ENCODE measurements at regions not wholly inside any gene's neighbourhood (a gene's known extent, or its start where the extent isn't known, plus 50 kb on each side); places are given as distances from the start of the nearest gene placed in this dataset.

DNA sequence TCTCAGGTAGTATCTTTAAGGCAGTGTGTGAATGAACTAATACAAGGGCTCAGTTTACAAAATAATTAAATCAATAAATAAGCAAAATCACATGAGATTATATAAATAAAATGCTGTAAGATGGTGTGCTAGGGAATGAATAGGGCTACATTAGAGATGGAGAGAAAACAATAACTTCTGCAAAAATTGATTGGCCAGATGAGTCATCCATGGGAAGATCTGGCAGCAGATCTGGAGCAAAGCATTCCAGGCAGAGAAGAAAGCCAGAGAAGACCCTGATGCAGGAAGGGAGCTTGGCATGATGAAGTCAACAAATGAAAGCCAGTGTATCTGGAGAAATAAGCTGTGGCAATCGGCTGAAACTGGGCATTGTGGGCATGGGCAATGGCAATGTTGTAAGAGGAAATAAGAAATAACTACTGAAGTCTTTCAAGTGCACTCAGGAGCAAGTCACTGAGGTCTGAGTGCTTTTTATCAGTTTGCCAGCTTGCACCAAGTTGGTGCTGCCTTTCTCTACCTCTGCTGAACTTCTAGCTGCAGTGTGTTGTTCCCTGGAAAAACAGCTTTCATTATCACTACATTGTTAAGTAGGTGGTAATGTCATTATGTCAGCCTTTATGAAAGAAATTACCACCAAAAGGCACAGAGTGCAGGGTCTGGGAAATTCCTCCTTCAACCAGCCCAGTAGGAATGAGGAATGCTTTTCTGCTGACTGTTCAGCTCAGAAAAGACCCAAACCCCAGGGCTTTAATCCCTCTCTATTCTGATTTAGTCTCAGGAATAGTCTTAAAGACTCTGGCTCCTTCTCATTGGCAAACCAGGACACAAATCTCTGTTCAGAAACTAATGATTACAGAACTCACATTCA is 231.6 kb downstream of the HTR1B start:
- TF ChIP-seq, protein P1, sequence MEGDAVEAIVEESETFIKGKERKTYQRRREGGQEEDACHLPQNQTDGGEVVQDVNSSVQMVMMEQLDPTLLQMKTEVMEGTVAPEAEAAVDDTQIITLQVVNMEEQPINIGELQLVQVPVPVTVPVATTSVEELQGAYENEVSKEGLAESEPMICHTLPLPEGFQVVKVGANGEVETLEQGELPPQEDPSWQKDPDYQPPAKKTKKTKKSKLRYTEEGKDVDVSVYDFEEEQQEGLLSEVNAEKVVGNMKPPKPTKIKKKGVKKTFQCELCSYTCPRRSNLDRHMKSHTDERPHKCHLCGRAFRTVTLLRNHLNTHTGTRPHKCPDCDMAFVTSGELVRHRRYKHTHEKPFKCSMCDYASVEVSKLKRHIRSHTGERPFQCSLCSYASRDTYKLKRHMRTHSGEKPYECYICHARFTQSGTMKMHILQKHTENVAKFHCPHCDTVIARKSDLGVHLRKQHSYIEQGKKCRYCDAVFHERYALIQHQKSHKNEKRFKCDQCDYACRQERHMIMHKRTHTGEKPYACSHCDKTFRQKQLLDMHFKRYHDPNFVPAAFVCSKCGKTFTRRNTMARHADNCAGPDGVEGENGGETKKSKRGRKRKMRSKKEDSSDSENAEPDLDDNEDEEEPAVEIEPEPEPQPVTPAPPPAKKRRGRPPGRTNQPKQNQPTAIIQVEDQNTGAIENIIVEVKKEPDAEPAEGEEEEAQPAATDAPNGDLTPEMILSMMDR (conservative IDR thresholded peaks at IDR 0.05), result no peak
- no peak for TF ChIP-seq EZH2 (IDR thresholded peaks at IDR 0.05; ENCODE audit: low read depth)
